GM18867 (cell line): ENCODE measurements at regions not wholly inside any gene's neighbourhood (a gene's known extent, or its start where the extent isn't known, plus 50 kb on each side); places are given as distances from the start of the nearest gene placed in this dataset.

Experiments
- ATAC-seq: cut with Tn5 transposase; IDR thresholded peaks from one replicate; pipeline ENCODE4 v1.9.1; 2021; ENCODE audit warnings: mild to moderate bottlenecking, moderate library complexity; ENCODE audit not compliant: unreplicated experiment

DNA sequence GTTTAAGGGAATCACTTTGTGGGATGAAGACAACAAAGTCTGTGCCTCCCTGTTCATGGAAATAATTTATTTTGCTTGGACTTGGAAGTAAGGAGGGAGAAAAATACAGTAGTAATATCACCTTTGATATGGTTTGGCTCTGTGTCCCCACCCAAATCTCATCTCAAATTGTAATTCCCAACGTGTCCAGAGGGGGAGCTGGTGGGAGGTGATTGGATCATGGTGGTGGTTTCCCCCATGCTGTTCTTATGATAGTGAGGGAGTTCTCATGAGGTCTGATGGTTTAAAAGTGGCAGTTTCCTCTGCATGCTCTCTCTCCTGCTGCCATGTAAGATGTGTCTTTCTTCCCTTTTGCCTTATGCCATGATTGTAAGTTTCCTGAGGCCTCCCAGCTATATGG lies 460.7 kb downstream of the NOVA1 start:
- ATAC-seq: no peak

- no peak for ATAC-seq
Measured at GRCh38 chr14:26132061-26132645, 465.7 kb downstream of the NOVA1 start.

DNA sequence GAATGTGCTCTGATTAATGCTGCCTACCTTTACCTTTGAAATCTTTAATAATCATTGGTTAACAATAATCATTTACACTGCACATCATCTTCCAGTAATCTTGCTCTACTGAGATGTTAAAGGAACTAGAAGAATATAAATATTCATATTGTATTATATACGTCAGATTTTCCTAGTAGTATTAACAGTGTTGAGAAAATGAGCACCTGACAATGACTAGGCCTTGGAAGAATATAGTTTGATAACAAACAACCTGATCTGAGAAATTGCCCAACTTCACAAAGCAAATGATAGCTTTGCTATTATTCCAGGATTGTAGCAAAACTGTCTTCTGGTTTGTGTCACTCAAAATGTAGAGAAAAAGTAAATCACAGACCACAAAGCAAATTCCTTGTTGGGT lies 467.1 kb downstream of the NOVA1 start:
- ATAC-seq: no peak

GRCh38 chr14:26128931-26129671 lies 468.7 kb downstream of the NOVA1 start:
- ATAC-seq: no peak

DNA sequence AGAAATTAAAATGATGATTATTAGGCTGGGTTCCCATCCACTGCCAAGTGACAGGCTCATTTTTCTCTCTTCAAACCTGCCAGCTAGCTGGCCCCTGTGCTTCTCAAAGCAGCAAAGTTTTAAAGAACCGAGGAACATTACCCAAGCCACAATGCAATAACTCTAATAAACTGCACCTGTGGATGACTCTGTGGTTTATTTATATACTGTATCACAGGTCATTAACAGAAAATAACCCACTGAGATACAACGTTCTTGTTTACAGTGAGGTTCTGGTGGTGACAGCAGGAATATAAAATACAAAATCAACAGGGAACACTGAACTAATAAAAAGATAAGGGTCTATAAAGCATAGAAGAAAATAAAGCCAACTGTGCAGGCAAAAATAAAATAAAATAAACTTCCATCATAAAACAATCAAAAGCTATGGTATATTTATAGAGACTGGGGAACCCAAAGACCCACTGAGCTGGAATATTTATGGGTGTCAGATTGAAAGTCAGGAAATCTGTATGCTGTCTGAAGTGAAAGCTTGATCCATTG lies 472.9 kb downstream of the NOVA1 start:
- no peak for ATAC-seq

- no peak for ATAC-seq
Measured at GRCh38 chr14:26123459-26123858, 474.4 kb downstream of the NOVA1 start.

DNA sequence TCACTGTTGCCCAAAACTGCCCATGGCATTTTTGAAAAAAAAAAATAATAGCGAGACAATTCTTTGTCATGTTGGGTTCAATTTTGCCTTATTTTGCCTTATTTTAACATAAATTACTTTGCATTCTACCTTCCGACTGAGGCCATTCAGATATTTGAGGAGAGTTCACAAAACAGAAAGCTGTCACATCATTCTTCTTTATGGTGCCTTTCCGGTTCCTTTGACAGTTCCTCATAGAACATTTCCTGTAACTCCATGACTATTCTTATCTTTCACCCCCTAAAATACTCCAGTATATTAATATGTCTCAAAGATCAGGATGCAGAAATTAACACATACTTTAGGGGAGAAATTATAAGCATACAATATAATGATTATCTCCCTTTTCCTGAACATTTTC lies 476.7 kb downstream of the NOVA1 start:
- no peak for ATAC-seq

DNA sequence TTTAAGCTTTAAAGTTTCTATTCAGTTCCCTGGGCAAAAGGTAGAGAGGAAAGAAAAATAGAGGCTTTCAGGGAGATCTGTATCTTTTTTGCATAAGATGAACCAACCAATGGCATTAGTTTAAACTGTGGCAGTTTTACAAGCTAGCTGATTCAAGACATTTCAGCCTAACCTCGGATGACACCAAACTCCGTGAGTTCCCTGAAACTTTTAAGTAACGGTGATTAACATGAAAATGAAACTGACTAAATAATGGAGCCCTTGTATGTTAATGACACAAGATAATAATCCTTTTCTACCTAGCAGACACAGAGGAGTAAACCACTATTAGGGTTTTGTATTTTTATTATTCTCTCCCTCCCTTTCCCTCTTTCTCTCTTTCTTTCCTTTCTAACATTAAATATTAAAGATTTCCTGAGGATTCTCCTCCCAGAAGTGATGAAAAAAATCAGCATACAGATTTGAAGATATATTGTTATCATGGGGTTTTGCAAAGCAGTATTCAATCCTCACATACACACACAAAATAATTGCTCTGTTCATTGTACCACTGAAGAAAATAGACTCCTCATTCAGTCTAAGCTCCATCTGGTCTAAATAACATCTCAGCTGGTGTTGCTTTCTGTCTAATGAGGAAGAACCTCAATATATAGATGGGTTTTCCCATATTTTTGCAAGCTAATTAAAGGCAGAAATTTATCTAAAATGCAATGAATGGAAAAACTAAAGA lies 483.8 kb downstream of the NOVA1 start:
- no peak for ATAC-seq

DNA sequence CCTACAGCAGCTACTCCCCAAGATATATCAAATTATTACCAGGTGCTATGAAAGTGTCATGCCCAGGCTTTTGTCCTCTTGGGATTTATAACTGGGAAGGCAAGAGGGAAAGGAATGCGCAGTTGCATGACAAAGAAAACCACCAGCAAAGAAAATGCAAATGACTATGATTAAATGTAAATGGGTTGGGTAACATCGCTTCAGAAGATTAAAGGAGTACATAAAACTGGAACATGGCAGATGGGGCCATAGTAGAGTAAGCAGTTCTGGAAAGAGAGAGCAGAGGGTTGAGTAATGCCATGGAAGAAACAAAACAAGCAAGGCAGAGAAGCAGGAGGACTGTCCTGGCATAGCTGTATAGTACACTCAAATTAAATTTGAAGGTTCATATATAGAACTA lies 493.1 kb downstream of the NOVA1 start:
- ATAC-seq: no peak

DNA sequence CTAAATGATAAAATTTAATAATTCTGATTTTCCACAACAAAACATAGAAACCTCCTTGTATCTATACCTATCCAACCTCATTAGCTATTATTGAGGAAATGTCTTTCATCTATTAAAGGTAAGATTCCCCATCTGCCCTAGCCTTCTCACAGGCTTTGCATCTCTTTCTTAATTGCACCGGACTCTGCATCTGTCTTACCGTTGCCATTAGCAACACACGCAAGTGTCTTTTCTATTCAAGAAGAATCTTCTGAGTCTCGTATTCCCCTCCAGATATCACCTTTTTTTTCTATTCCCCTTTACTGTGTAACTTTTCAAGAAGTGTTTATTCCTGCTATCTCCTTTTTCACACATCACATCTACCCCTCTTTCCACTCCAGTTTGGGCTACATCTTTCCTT lies 500.0 kb downstream of the NOVA1 start:
- ATAC-seq: no peak

- ATAC-seq: no peak
Measured at GRCh38 chr14:26088275-26088674, 509.6 kb downstream of the NOVA1 start.

GRCh38 chr14:26081043-26081442 lies 516.8 kb downstream of the NOVA1 start:
- no peak for ATAC-seq

GRCh38 chr14:26078561-26078960 lies 519.3 kb downstream of the NOVA1 start:
- no peak for ATAC-seq

DNA sequence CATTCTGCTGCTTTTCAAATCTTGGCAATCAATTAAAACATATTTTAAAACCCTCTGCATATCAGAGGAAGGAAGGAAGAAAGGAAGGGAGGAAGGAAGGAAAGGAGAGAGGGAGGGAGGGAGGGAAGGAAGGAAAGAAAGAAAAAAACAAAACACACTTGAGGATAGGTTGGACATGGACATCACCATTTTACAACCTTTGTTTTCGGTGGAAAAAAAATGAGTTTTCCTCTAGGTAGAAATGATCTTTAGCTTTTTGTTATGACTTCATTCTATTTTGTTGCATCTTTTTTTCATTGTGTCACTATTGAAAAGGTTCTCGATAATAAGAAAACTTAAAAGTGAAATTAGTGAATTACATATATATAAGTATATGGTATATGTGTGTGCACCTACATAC lies 522.9 kb downstream of the NOVA1 start:
- no peak for ATAC-seq

DNA sequence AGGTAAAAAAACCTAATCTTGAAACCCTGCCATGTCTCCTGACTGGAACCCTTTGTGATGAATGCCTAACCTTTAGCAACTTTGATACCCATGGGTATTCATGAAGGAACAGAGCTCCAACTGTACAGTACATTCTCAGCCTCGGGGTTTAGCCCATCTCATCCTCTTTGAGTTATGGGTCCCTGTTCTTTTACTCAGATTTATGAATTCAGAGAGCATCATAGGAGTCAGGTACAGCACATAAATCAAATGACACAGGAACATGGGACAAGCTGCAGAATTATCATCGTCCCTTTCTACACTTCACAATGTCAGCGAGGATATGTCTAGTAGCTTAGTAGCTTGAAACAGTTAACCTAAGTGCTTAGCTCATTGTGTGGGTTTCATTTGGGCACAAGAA lies 527.4 kb downstream of the NOVA1 start:
- no peak for ATAC-seq

GRCh38 chr14:26067786-26068459 lies 529.9 kb downstream of the NOVA1 start:
- ATAC-seq: no peak

GRCh38 chr14:26067341-26067740 lies 530.5 kb downstream of the NOVA1 start:
- ATAC-seq: no peak

DNA sequence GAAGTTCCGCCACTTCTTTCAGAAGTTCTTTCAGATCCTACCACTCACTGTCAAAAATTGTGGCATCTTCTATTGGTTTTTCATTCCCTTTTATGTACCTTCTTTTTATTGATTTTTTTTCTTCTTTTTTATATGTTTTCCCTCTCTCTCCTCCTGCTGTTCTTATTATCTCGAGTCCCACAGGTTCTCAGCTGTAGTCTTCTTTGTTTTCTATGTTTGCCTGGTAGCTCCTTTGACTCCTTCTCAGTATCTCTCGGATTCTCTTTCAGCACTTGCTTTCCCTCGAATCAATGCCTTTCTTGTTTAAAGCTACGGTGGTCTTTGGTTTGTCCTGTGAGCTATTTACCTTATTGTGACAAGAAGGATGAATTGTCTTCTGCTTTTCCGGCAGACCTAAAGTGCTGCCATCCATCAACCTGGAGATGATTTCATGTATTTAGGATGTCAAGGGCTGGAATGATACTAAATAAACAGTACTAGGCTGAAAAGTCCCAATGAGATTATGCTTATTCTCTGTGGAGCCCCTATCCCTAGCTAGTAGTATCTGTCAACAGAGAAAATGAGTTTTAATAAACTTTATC lies 541.7 kb downstream of the NOVA1 start:
- ATAC-seq: no peak

DNA sequence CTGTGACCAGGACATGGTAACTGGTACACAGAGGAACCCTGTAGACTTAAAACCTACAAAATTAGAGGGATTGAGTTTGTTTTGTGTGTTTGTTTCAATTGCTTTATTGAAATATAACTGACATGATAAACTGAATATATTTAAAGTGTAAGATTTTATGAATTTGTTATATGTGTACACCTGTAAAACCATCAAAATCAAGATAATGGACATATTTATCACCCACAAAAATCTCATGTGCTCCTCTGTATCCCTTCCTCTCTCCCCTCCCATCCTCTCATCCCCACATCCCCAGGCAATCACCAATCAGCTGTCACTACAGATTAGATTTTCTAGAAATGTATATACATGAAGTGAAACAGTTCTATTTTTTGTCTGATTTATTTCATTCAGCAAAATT lies 565.5 kb downstream of the NOVA1 start:
- ATAC-seq: no peak

DNA sequence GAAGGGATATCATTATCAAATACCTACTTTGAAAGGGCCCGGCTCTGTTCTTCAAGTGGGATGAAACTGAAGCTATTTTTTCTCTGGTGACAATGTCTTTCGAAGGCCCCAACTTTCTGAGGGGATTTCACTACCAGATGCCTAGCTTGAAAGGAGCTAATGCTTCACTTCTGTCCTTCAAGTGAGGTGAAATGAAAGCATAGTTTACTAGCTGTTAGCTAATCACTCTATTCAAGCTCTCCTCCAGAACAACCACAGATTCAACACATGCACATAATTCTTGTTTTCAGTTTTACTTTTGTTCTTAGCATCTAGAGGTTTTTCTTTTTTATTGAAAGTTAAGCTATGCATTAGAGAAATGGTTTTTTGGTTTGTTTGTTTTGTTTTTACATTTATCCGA lies 571.4 kb downstream of the NOVA1 start:
- ATAC-seq: peak; percentile 83

DNA sequence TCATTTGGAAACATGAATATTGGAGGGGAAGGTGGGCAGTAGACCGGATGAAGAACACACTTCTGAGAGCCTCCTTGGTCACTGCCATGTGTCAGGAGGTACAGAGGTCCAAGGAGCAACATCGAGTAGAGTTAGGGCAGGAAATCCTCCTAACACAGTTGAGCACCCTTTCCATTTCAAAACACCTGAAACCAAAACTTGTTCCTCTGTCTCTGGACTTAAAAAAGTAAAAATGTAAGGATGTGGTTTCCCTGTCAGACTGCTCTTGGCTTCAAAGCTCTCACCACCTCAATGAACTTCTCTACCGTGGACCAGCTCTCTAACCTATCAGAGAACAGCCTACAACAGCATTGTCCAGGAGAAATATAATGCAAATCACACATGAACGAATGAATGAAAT lies 573.9 kb downstream of the NOVA1 start:
- no peak for ATAC-seq
